ENCODE measurements at regions not wholly inside any gene's neighbourhood (a gene's known extent, or its start where the extent isn't known, plus 50 kb on each side); places are given as distances from the start of the nearest gene placed in this dataset.

- H3K27me3 ChIP-seq (ENCODE audit: control insufficient read depth, insufficient read depth, low read length), result no peaks in the 10 kb centered on the region
- H3K9me3 ChIP-seq (ENCODE audit: control insufficient read depth, insufficient read depth, low read length), result no peaks in the 10 kb centered on the region
- no peak overlapping the region for H3K4me3 ChIP-seq (ENCODE audit: low read depth, low read length)
- no peak overlapping the region for H3K9ac ChIP-seq (ENCODE audit: low read depth, low read length)
- H3K4me1 ChIP-seq (ENCODE audit: control insufficient read depth, insufficient read depth, low read length), result peaks cover 26% of the 10 kb centered on the region
- no peaks in the 10 kb centered on the region for H3K36me3 ChIP-seq (ENCODE audit: control insufficient read depth, insufficient read depth, low read length)
Observed at GRCh38 chr2:156697906-156698305, 261.7 kb downstream of the GPD2 start.

- Histone ChIP-seq H3K4me3 (ENCODE audit: low read depth, low read length) (no peak overlapping the region), H3K9me3 (ENCODE audit: control insufficient read depth, insufficient read depth, low read length) (no peaks in the 10 kb centered on the region), H3K9ac (ENCODE audit: low read depth, low read length) (no peak overlapping the region), H3K4me1 (ENCODE audit: control insufficient read depth, insufficient read depth, low read length) (peaks cover 29% of the 10 kb centered on the region), H3K27me3 (ENCODE audit: control insufficient read depth, insufficient read depth, low read length) (no peaks in the 10 kb centered on the region), H3K36me3 (ENCODE audit: control insufficient read depth, insufficient read depth, low read length) (no peaks in the 10 kb centered on the region)
Observed at GRCh38 chr2:156700681-156701080, 264.5 kb downstream of the GPD2 start.

DNA sequence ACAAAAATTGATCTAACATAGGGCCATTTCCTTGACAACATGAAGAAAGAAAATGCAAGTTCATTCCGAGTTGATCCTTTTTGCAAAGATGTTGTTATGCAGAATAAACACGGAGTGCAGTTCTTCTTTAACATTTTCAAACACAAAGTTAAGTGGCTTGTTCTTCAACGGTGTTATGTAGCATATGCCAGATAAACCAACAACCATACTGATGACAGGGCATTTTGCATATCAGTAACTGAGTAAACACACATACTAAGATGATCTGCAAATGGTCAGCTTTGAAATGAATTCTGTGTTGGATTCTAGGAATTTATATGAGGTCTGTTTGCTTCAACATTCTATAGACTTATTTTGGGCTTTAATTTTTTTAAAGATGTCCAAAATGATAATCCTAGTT is 266.4 kb downstream of the GPD2 start:
- H3K9me3 ChIP-seq (ENCODE audit: control insufficient read depth, insufficient read depth, low read length), result no peaks in the 10 kb centered on the region
- no peaks in the 10 kb centered on the region for H3K36me3 ChIP-seq (ENCODE audit: control insufficient read depth, insufficient read depth, low read length)
- H3K9ac ChIP-seq (ENCODE audit: low read depth, low read length), result no peak overlapping the region
- H3K4me3 ChIP-seq (ENCODE audit: low read depth, low read length), result no peak overlapping the region
- peaks cover 29% of the 10 kb centered on the region for H3K4me1 ChIP-seq (ENCODE audit: control insufficient read depth, insufficient read depth, low read length)
- H3K27me3 ChIP-seq (ENCODE audit: control insufficient read depth, insufficient read depth, low read length), result no peaks in the 10 kb centered on the region

DNA sequence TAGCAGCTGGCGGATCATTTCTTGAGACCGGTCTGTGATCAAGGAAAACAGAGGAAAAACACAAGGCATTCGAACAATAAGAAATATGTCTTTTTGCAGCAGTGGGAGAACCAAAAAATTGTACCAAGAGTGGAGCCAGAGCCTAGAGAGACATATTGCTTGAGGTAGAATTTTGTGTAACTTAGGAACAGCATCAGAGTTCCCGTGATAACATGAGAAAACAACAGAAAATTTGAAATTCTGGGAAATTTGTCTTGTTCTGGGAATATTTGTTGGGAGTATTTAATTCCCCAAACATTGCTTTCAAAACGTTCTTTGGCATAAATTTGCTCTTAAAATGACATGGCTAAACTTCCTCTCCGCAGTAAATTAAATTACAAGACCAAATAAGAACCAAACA is 267.5 kb downstream of the GPD2 start:
- Histone ChIP-seq H3K9ac (ENCODE audit: low read depth, low read length) (no peak overlapping the region), H3K27me3 (ENCODE audit: control insufficient read depth, insufficient read depth, low read length) (no peaks in the 10 kb centered on the region), H3K4me3 (ENCODE audit: low read depth, low read length) (no peak overlapping the region), H3K36me3 (ENCODE audit: control insufficient read depth, insufficient read depth, low read length) (no peaks in the 10 kb centered on the region), H3K4me1 (ENCODE audit: control insufficient read depth, insufficient read depth, low read length) (peaks cover 29% of the 10 kb centered on the region), H3K9me3 (ENCODE audit: control insufficient read depth, insufficient read depth, low read length) (no peaks in the 10 kb centered on the region)

GRCh38 chr2:156704132-156704531 is 268.0 kb downstream of the GPD2 start:
- no peak overlapping the region for H3K4me3 ChIP-seq (ENCODE audit: low read depth, low read length)

GRCh38 chr2:156704617-156705016 is 268.4 kb downstream of the GPD2 start:
- no peaks in the 10 kb centered on the region for H3K9me3 ChIP-seq (ENCODE audit: control insufficient read depth, insufficient read depth, low read length)
- H3K4me3 ChIP-seq (ENCODE audit: low read depth, low read length), result no peak overlapping the region
- H3K36me3 ChIP-seq (ENCODE audit: control insufficient read depth, insufficient read depth, low read length), result no peaks in the 10 kb centered on the region
- no peak overlapping the region for H3K9ac ChIP-seq (ENCODE audit: low read depth, low read length)
- H3K27me3 ChIP-seq (ENCODE audit: control insufficient read depth, insufficient read depth, low read length), result no peaks in the 10 kb centered on the region
- peaks cover 29% of the 10 kb centered on the region for H3K4me1 ChIP-seq (ENCODE audit: control insufficient read depth, insufficient read depth, low read length)

More at GRCh38 chr2:156704132-156704531, 268.0 kb downstream of the GPD2 start:
- Histone ChIP-seq H3K27me3 (ENCODE audit: control insufficient read depth, insufficient read depth, low read length) (no peaks in the 10 kb centered on the region), H3K4me1 (ENCODE audit: control insufficient read depth, insufficient read depth, low read length) (peaks cover 29% of the 10 kb centered on the region), H3K9ac (ENCODE audit: low read depth, low read length) (no peak overlapping the region), H3K9me3 (ENCODE audit: control insufficient read depth, insufficient read depth, low read length) (no peaks in the 10 kb centered on the region), H3K36me3 (ENCODE audit: control insufficient read depth, insufficient read depth, low read length) (no peaks in the 10 kb centered on the region)

- Histone ChIP-seq H3K9ac (ENCODE audit: low read depth, low read length) (no peak overlapping the region), H3K27me3 (ENCODE audit: control insufficient read depth, insufficient read depth, low read length) (no peaks in the 10 kb centered on the region), H3K9me3 (ENCODE audit: control insufficient read depth, insufficient read depth, low read length) (no peaks in the 10 kb centered on the region), H3K4me3 (ENCODE audit: low read depth, low read length) (no peak overlapping the region), H3K36me3 (ENCODE audit: control insufficient read depth, insufficient read depth, low read length) (no peaks in the 10 kb centered on the region), H3K4me1 (ENCODE audit: control insufficient read depth, insufficient read depth, low read length) (peaks cover 16% of the 10 kb centered on the region)
Observed at GRCh38 chr2:156706576-156706975, 270.4 kb downstream of the GPD2 start.

GRCh38 chr2:156708051-156708450 is 271.9 kb downstream of the GPD2 start:
- Histone ChIP-seq H3K36me3 (ENCODE audit: control insufficient read depth, insufficient read depth, low read length) (no peaks in the 10 kb centered on the region), H3K27me3 (ENCODE audit: control insufficient read depth, insufficient read depth, low read length) (no peaks in the 10 kb centered on the region), H3K4me1 (ENCODE audit: control insufficient read depth, insufficient read depth, low read length) (peaks cover 3% of the 10 kb centered on the region), H3K9me3 (ENCODE audit: control insufficient read depth, insufficient read depth, low read length) (no peaks in the 10 kb centered on the region), H3K9ac (ENCODE audit: low read depth, low read length) (no peak overlapping the region), H3K4me3 (ENCODE audit: low read depth, low read length) (no peak overlapping the region)

DNA sequence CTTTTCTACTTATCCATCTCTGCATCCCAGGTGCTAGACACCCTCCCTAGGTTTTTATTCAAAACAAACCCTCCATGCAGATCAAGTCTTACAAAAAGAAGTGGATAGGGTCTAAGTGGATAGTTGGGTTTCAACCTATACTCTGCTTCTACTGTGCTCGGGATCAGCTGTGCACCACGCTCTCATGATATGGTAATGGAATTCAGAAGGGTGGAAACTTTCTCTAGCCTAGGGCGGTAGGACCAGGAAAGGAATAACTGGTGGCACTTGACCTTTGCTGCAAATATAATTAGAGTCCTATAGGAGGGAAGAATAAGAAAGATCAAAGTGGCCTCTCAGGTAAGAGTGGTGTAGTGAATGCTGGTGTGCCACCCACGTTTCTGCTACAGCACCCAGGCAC is 272.9 kb downstream of the GPD2 start:
- no peak overlapping the region for H3K9ac ChIP-seq (ENCODE audit: low read depth, low read length)
- H3K4me3 ChIP-seq (ENCODE audit: low read depth, low read length), result no peak overlapping the region
- H3K9me3 ChIP-seq (ENCODE audit: control insufficient read depth, insufficient read depth, low read length), result no peaks in the 10 kb centered on the region
- H3K27me3 ChIP-seq (ENCODE audit: control insufficient read depth, insufficient read depth, low read length), result no peaks in the 10 kb centered on the region
- peaks cover 3% of the 10 kb centered on the region for H3K4me1 ChIP-seq (ENCODE audit: control insufficient read depth, insufficient read depth, low read length)
- H3K36me3 ChIP-seq (ENCODE audit: control insufficient read depth, insufficient read depth, low read length), result no peaks in the 10 kb centered on the region

DNA sequence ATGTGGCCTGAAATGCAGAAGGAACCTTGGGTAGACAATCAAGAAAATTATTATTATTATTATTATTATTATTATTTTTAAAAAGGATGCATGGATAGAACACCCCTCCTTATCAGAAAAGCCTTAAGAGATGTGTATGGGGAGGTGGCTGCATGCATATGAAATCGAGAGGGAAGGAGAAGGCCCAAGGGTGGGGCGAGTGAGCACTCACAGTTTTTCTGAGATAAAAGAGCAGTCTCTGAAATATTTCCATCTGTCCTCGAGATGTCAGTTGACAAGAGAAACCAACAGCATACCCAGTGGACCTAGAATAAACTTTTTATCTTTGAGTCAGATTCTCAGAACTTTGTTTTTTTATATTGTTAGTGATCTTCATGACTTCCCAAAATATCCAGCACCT is 282.9 kb downstream of the GPD2 start:
- no peak overlapping the region for H3K9ac ChIP-seq (ENCODE audit: low read depth, low read length)
- no peak overlapping the region for H3K4me3 ChIP-seq (ENCODE audit: low read depth, low read length)
- H3K4me1 ChIP-seq (ENCODE audit: control insufficient read depth, insufficient read depth, low read length), result peaks cover 2% of the 10 kb centered on the region
- H3K27me3 ChIP-seq (ENCODE audit: control insufficient read depth, insufficient read depth, low read length), result no peaks in the 10 kb centered on the region
- H3K36me3 ChIP-seq (ENCODE audit: control insufficient read depth, insufficient read depth, low read length), result no peaks in the 10 kb centered on the region
- H3K9me3 ChIP-seq (ENCODE audit: control insufficient read depth, insufficient read depth, low read length), result no peaks in the 10 kb centered on the region

- no peaks in the 10 kb centered on the region for H3K9me3 ChIP-seq (ENCODE audit: control insufficient read depth, insufficient read depth, low read length)
Observed at GRCh38 chr2:156727867-156728266, 291.7 kb downstream of the GPD2 start.

DNA sequence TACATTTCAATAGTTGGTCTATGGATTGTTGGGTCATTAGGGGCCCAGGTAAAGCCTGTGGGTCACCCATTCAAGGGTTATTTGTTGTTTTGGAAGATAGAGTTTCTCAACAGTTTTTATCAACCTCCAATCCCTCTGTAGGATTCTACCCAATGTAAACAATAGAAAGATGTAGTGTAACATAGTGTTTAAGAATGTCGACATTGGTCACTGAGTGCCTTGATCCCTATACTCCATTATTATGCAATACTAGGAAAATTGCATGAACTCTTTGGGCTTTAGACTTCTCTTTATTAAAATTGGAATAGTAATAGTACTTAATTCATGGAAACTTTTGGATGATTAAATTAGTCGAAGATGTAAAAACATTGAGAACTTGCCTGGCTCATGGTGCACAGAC is 292.1 kb downstream of the GPD2 start:
- H3K9ac ChIP-seq (ENCODE audit: low read depth, low read length), result no peak overlapping the region
- H3K36me3 ChIP-seq (ENCODE audit: control insufficient read depth, insufficient read depth, low read length), result no peaks in the 10 kb centered on the region
- no peaks in the 10 kb centered on the region for H3K27me3 ChIP-seq (ENCODE audit: control insufficient read depth, insufficient read depth, low read length)
- H3K9me3 ChIP-seq (ENCODE audit: control insufficient read depth, insufficient read depth, low read length), result no peaks in the 10 kb centered on the region
- H3K4me3 ChIP-seq (ENCODE audit: low read depth, low read length), result no peak overlapping the region
- H3K4me1 ChIP-seq (ENCODE audit: control insufficient read depth, insufficient read depth, low read length), result peaks cover 6% of the 10 kb centered on the region

More at GRCh38 chr2:156727867-156728266, 291.7 kb downstream of the GPD2 start:
- Histone ChIP-seq H3K27me3 (ENCODE audit: control insufficient read depth, insufficient read depth, low read length) (no peaks in the 10 kb centered on the region), H3K36me3 (ENCODE audit: control insufficient read depth, insufficient read depth, low read length) (no peaks in the 10 kb centered on the region), H3K9ac (ENCODE audit: low read depth, low read length) (no peak overlapping the region), H3K4me1 (ENCODE audit: control insufficient read depth, insufficient read depth, low read length) (peaks cover 6% of the 10 kb centered on the region), H3K4me3 (ENCODE audit: low read depth, low read length) (no peak overlapping the region)

- Histone ChIP-seq H3K27me3 (ENCODE audit: control insufficient read depth, insufficient read depth, low read length) (no peaks in the 10 kb centered on the region), H3K4me1 (ENCODE audit: control insufficient read depth, insufficient read depth, low read length) (peaks cover 5% of the 10 kb centered on the region), H3K9me3 (ENCODE audit: control insufficient read depth, insufficient read depth, low read length) (no peaks in the 10 kb centered on the region), H3K9ac (ENCODE audit: low read depth, low read length) (no peak overlapping the region), H3K4me3 (ENCODE audit: low read depth, low read length) (no peak overlapping the region), H3K36me3 (ENCODE audit: control insufficient read depth, insufficient read depth, low read length) (no peaks in the 10 kb centered on the region)
Observed at GRCh38 chr2:156731506-156731905, 295.3 kb downstream of the GPD2 start.

Data from iPS-15b (cell line).